Vagina (tissue), 2 donors: ENCODE measurements at regions not wholly inside any gene's neighbourhood (a gene's known extent, or its start where the extent isn't known, plus 50 kb on each side); places are given as distances from the start of the nearest gene placed in this dataset.

Source experiments
- POLR2A ChIP-seq, 2 donors: fragments of 450-650 bp; IDR thresholded peaks; one replicate each; pipeline ENCODE4 v1.6.1; 2017; ENCODE audit warnings: antibody characterized with exemption in 2 of 2, mild to moderate bottlenecking in 2 of 2, moderate library complexity in 2 of 2
- POLR2AphosphoS5 ChIP-seq, 2 donors: sonication (generic); formaldehyde crosslinking; IDR thresholded peaks; one replicate each; pipeline ENCODE4 v1.9.0; 2017; ENCODE audit warnings: antibody characterized with exemption in 2 of 2, mild to moderate bottlenecking in 2 of 2, low read depth in 1 of 2; ENCODE audit not compliant: insufficient read depth in 1 of 2
- TF ChIP-seq, protein P1 (sequence below), 3 experiments: fragments of 450-650 bp in 2 of 3; fragments of 200-600 bp in 1 of 3; sonication (generic) in 1 of 3; IDR thresholded peaks; one replicate each; pipeline ENCODE4 v1.5.1; 2017 to 2019; ENCODE audit warnings: antibody characterized with exemption in 3 of 3, mild to moderate bottlenecking in 2 of 3, moderate library complexity in 2 of 3

DNA sequence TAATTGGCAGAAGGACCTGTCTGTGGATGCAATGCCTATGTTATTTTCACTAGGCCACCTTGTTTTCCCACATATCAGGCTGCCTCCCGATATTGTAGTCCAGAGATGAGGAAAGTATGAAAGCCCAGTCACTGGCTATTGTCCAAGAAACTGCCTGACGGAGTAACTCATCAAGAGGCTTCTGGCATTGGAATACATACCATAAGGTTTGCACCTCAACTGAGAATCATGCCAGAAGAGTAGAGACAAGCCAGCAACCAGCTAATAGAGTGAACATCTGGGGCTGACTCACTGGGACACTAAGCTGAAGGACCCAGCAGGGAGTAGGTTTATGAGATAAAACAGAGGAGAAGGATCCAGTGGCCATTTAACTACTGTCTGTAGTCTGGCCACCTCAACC, 137.2 kb upstream of the FST start:
- TF ChIP-seq, protein P1, sequence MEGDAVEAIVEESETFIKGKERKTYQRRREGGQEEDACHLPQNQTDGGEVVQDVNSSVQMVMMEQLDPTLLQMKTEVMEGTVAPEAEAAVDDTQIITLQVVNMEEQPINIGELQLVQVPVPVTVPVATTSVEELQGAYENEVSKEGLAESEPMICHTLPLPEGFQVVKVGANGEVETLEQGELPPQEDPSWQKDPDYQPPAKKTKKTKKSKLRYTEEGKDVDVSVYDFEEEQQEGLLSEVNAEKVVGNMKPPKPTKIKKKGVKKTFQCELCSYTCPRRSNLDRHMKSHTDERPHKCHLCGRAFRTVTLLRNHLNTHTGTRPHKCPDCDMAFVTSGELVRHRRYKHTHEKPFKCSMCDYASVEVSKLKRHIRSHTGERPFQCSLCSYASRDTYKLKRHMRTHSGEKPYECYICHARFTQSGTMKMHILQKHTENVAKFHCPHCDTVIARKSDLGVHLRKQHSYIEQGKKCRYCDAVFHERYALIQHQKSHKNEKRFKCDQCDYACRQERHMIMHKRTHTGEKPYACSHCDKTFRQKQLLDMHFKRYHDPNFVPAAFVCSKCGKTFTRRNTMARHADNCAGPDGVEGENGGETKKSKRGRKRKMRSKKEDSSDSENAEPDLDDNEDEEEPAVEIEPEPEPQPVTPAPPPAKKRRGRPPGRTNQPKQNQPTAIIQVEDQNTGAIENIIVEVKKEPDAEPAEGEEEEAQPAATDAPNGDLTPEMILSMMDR (IDR thresholded peaks at IDR 0.05), result no peak
- TF ChIP-seq POLR2AphosphoS5 (IDR thresholded peaks at IDR 0.05; ENCODE audit: insufficient read depth in 1 of 2, low read depth in 1 of 2), result no peak
- TF ChIP-seq POLR2A (IDR thresholded peaks at IDR 0.05), result no peak
